Fibroblast of lung (primary cell): ENCODE measurements at regions not wholly inside any gene's neighbourhood (a gene's known extent, or its start where the extent isn't known, plus 50 kb on each side); places are given as distances from the start of the nearest gene placed in this dataset.

ENCODE experiments used
- DNase-seq, 2 donors: peaks; one replicate each; pipeline versions ENCODE4 v3.0.0 to v3.0.0-alpha.2; 2010; ENCODE audit warnings: low read depth in 2 of 2
- H2AFZ ChIP-seq: 2 replicates; pipeline ENCODE4 v1.5.1; 2012; ENCODE audit warnings: low read length, control low read depth, inconsistent platforms
- H3K27ac ChIP-seq: 2 replicates; pipeline ENCODE4 v1.5.1; 2011; ENCODE audit warnings: low read length, control low read depth; ENCODE audit not compliant: insufficient read depth
- H3K27me3 ChIP-seq: 2 replicates; pipeline ENCODE4 v1.5.1; 2011; ENCODE audit warnings: mild to moderate bottlenecking, low read length; ENCODE audit not compliant: control insufficient read depth, insufficient read depth
- H3K36me3 ChIP-seq: 2 replicates; pipeline ENCODE4 v1.5.1; 2011; ENCODE audit warnings: low read length; ENCODE audit not compliant: control insufficient read depth, insufficient read depth
- H3K4me1 ChIP-seq: 2 replicates; pipeline ENCODE4 v1.5.1; 2011; ENCODE audit warnings: low read length; ENCODE audit not compliant: control insufficient read depth, insufficient read depth; ENCODE audit errors: extremely low read depth
- H3K4me2 ChIP-seq: 2 replicates; pipeline ENCODE4 v1.5.1; 2011; ENCODE audit warnings: low read length, control low read depth; ENCODE audit not compliant: insufficient read depth; ENCODE audit errors: extremely low read depth
- H3K4me3 ChIP-seq, 4 experiments: fragments of 200-600 bp in 1 of 4; sonication (generic) in 1 of 4; replicated peaks in 1 of 4; 2 replicates each; pipeline ENCODE4 v1.5.1; 2011 to 2016; ENCODE audit warnings: low read length in 4 of 4, low read depth in 3 of 4, mild to moderate bottlenecking in 3 of 4, control low read depth in 2 of 4, inconsistent platforms in 1 of 4, mixed read lengths in 1 of 4; ENCODE audit not compliant: insufficient read depth in 1 of 4; ENCODE audit errors: control extremely low read depth in 1 of 4
- H3K79me2 ChIP-seq: 2 replicates; pipeline ENCODE4 v1.5.1; 2012; ENCODE audit warnings: mild to moderate bottlenecking, low read length, inconsistent platforms; ENCODE audit not compliant: control insufficient read depth, insufficient read depth
- H3K9ac ChIP-seq: 2 replicates; pipeline ENCODE4 v1.5.1; 2011; ENCODE audit warnings: mild to moderate bottlenecking, low read length, control low read depth; ENCODE audit not compliant: insufficient read depth
- H3K9me3 ChIP-seq: 2 replicates; pipeline ENCODE4 v1.5.1; 2012; ENCODE audit warnings: low read depth, low read length; ENCODE audit not compliant: control insufficient read depth, insufficient read depth
- H4K20me1 ChIP-seq: 2 replicates; pipeline ENCODE4 v1.5.1; 2011; ENCODE audit warnings: low read length; ENCODE audit not compliant: control insufficient read depth, insufficient read depth; ENCODE audit errors: extremely low read depth
- CTCF ChIP-seq, 2 donors: IDR thresholded peaks in 1 of 2; conservative IDR thresholded peaks in 1 of 2; 1 replicate in 1 of 2; 2 replicates in 1 of 2; pipeline ENCODE4 v1.5.1; 2011 to 2012; ENCODE audit warnings: low read length in 2 of 2, control low read depth in 1 of 2, inconsistent platforms in 1 of 2, low read depth in 1 of 2, mild to moderate bottlenecking in 1 of 2
- EZH2 ChIP-seq: IDR thresholded peaks from 2 replicates; pipeline ENCODE4 v1.5.1; 2012; ENCODE audit warnings: low read length, control low read depth, mild to moderate bottlenecking; ENCODE audit errors: missing control alignments

DNA sequence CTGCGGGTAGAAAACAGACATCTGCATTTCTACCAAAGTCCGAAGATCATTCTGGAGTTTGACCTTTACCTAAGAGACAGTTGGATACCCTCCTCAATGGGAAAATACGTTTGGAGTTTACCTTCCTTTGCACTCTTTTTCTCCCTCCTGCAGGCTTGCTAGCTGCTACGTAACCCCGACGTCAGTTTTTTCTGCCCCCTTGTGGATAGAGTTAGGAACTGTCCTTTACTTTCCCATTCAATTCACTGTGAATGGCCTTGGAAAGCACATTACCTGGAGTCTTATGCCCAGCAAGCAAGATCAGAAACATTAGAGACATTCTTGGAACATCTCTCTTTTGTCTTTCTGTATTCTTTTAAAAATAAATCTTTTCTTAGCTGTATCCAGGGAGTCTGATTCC lies 250.7 kb downstream of the NAP1L3 start:
- Histone ChIP-seq H4K20me1 (no peaks in the 10 kb centered on the region), H3K27me3 (no peaks in the 10 kb centered on the region), H3K4me3 (no peak overlapping the region), H3K4me1 (no peaks in the 10 kb centered on the region), H3K79me2 (no peaks in the 10 kb centered on the region), H3K36me3 (no peaks in the 10 kb centered on the region), H3K27ac (no peak overlapping the region), H3K9ac (no peak overlapping the region), H3K4me2 (no peak overlapping the region), H3K9me3 (no peaks in the 10 kb centered on the region), H2AFZ (no peak overlapping the region)
- DNase-seq = peak in 1 of 2 donors; percentile 6
- TF ChIP-seq EZH2 = no peak
- TF ChIP-seq CTCF (conservative IDR thresholded peaks at IDR 0.05 in 1 of 2, IDR thresholded peaks at IDR 0.05 in 1 of 2; ENCODE audit: low read depth in 1 of 2, low read length in 2 of 2) = peak in 1 of 2 donors; percentile 38

- H2AFZ ChIP-seq = no peak overlapping the region
- no peak overlapping the region for H3K4me3 ChIP-seq
- no peaks in the 10 kb centered on the region for H4K20me1 ChIP-seq
- peak in 1 of 2 donors; percentile 18 for DNase-seq
- H3K27ac ChIP-seq = no peak overlapping the region
- H3K36me3 ChIP-seq = no peaks in the 10 kb centered on the region
- no peaks in the 10 kb centered on the region for H3K4me1 ChIP-seq
- TF ChIP-seq EZH2 = no peak
- no peak for TF ChIP-seq CTCF (conservative IDR thresholded peaks at IDR 0.05 in 1 of 2, IDR thresholded peaks at IDR 0.05 in 1 of 2; ENCODE audit: low read depth in 1 of 2, low read length in 2 of 2)
- no peak overlapping the region for H3K4me2 ChIP-seq
- H3K9me3 ChIP-seq = no peaks in the 10 kb centered on the region
- no peaks in the 10 kb centered on the region for H3K27me3 ChIP-seq
- no peak overlapping the region for H3K9ac ChIP-seq
- no peaks in the 10 kb centered on the region for H3K79me2 ChIP-seq
Measured at GRCh38 chrX:93420525-93421082, 252.8 kb downstream of the NAP1L3 start.

DNA sequence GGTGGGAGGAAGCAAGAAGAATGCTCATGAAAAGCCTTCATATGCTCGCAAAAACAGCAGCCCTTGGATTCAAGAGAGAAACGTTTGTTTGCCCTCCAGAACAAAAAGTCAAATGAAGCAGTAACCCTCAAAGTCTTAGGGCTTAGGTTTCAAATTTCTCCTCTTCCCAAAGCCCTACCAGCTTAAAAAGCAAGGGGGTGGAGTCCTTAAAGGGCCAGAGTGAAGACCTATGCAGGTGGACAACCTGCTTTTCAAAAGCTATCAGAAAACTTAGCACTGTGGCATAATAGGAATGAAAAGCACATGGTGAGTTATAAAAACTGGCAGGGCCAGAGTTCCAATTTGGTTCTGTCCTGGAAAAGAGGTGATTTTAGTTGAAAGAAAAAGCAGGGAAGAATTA lies 253.3 kb downstream of the NAP1L3 start:
- Histone ChIP-seq H3K79me2 (no peaks in the 10 kb centered on the region), H3K9ac (no peak overlapping the region), H3K27me3 (no peaks in the 10 kb centered on the region), H3K36me3 (no peaks in the 10 kb centered on the region), H2AFZ (no peak overlapping the region), H3K27ac (no peak overlapping the region), H3K4me2 (no peak overlapping the region), H3K4me3 (no peak overlapping the region), H3K4me1 (no peaks in the 10 kb centered on the region), H4K20me1 (no peaks in the 10 kb centered on the region), H3K9me3 (no peaks in the 10 kb centered on the region)
- TF ChIP-seq EZH2 (no peak), CTCF (conservative IDR thresholded peaks at IDR 0.05 in 1 of 2, IDR thresholded peaks at IDR 0.05 in 1 of 2; ENCODE audit: low read depth in 1 of 2, low read length in 2 of 2) (no peak)
- no peak for DNase-seq
